Globus pallidus (tissue), 1 donor: ENCODE measurements at regions not wholly inside any gene's neighbourhood (a gene's known extent, or its start where the extent isn't known, plus 50 kb on each side); places are given as distances from the start of the nearest gene placed in this dataset.
"Not testable (repeated sequence)": the region's sequence is repeated elsewhere in the genome, so short reads cannot be mapped to it uniquely, and the experiment has no call there.

Experiments
- DNase-seq: peaks from one replicate; pipeline ENCODE4 v3.0.0-alpha.2; 2015; ENCODE audit warnings: low spot score

GRCh38 chr9:135405145-135405464 lies 74.5 kb upstream of the PPP1R26 start:
- not testable (repeated sequence) for DNase-seq

- no peak for DNase-seq
Observed at GRCh38 chr9:135408476-135409254, 70.9 kb upstream of the PPP1R26 start.

GRCh38 chr9:135409286-135410200 lies 70.0 kb upstream of the PPP1R26 start:
- no peak for DNase-seq

GRCh38 chr9:135410421-135410820 lies 69.2 kb upstream of the PPP1R26 start:
- no peak for DNase-seq

- DNase-seq = no peak
Observed at GRCh38 chr9:135410831-135411473, 68.6 kb upstream of the PPP1R26 start.

- DNase-seq = not testable (repeated sequence)
Observed at GRCh38 chr9:135411605-135412004, 68.0 kb upstream of the PPP1R26 start.

GRCh38 chr9:135412315-135413085 lies 67.1 kb upstream of the PPP1R26 start:
- peak; percentile 21 for DNase-seq

GRCh38 chr9:135413086-135413375 lies 66.6 kb upstream of the PPP1R26 start:
- no peak for DNase-seq

GRCh38 chr9:135413461-135413860 lies 66.1 kb upstream of the PPP1R26 start:
- no peak for DNase-seq

- no peak for DNase-seq
Observed at GRCh38 chr9:135414293-135414692, 65.3 kb upstream of the PPP1R26 start.

GRCh38 chr9:135415586-135415985 lies 64.0 kb upstream of the PPP1R26 start:
- no peak for DNase-seq

GRCh38 chr9:135416664-135417290 lies 62.8 kb upstream of the PPP1R26 start:
- DNase-seq = no peak

- DNase-seq = no peak
Observed at GRCh38 chr9:135418161-135418560, 61.4 kb upstream of the PPP1R26 start.

- no peak for DNase-seq
Observed at GRCh38 chr9:135419106-135419505, 60.5 kb upstream of the PPP1R26 start.

- peak; percentile 16 for DNase-seq
Observed at GRCh38 chr9:135422341-135422944, 57.1 kb upstream of the PPP1R26 start.

- no peak for DNase-seq
Observed at GRCh38 chr9:135423725-135424124, 55.9 kb upstream of the PPP1R26 start.
